HG02884 (cell line): ENCODE measurements at regions not wholly inside any gene's neighbourhood (a gene's known extent, or its start where the extent isn't known, plus 50 kb on each side); places are given as distances from the start of the nearest gene placed in this dataset.
"Not testable (repeated sequence)": the region's sequence is repeated elsewhere in the genome, so short reads cannot be mapped to it uniquely, and the experiment has no call there.

Experiments used
- ATAC-seq: cut with Tn5 transposase; IDR thresholded peaks from one replicate; pipeline ENCODE4 v1.9.1; 2021; ENCODE audit warnings: mild to moderate bottlenecking, moderate library complexity; ENCODE audit not compliant: unreplicated experiment

- ATAC-seq = no peak
Observed at GRCh38 chr14:46444666-46445065, 206.9 kb downstream of the RPL10L start.

DNA sequence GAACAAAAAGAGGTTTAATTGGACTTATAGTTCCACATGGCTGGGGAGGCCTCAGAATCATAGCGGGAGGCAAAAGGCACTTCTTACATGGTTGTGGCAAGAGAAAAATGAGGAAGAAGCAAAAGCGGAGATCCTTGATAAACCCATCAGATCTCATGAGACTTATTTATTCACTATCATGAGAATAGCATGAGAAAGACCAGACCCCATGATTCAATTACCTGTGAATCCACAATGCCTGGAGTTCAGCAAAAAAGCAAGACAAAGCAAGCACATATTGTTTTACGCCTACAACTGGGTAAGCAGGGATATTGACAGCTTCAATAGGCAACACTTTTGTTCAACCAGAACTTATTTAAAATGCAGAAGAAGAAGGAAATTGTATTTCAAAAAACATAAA is 218.2 kb downstream of the RPL10L start:
- ATAC-seq = no peak

DNA sequence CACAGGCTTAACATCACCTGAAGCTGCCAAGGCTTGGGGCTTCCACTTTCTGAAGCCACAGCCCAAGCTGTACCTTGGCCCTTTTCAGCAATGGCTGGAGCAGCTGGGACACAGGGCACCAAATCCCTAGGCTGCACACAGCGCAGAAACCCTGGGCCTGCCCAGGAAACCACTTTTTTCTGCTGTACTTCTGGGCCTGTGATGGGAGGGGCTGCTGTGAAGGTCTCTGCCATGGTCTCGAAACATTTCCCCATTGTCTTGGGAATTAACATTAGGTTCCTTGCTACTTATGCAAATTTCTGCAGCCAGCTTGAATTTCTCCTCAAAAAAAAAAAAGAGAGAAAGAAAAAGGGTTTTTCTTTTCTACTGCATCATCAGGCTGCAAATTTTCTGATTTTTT is 219.1 kb downstream of the RPL10L start:
- no peak for ATAC-seq

DNA sequence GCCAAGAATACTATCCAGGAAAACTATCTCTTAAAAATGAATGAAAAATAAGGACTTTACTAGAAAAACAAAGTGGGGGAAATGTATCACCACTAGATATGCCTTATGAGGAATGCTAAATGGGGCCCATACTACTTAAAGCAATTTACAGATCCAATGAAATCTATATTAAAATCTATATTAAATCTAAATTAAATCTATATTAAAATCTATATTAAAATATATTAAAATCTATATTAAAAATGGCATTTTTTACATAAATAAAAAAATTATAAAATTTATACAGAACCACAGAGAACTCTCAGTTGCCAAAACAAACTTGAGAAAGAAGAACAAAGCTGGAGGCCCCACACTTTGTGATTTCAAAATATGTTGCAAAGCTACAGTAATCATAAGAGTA is 234.5 kb downstream of the RPL10L start:
- no peak for ATAC-seq

DNA sequence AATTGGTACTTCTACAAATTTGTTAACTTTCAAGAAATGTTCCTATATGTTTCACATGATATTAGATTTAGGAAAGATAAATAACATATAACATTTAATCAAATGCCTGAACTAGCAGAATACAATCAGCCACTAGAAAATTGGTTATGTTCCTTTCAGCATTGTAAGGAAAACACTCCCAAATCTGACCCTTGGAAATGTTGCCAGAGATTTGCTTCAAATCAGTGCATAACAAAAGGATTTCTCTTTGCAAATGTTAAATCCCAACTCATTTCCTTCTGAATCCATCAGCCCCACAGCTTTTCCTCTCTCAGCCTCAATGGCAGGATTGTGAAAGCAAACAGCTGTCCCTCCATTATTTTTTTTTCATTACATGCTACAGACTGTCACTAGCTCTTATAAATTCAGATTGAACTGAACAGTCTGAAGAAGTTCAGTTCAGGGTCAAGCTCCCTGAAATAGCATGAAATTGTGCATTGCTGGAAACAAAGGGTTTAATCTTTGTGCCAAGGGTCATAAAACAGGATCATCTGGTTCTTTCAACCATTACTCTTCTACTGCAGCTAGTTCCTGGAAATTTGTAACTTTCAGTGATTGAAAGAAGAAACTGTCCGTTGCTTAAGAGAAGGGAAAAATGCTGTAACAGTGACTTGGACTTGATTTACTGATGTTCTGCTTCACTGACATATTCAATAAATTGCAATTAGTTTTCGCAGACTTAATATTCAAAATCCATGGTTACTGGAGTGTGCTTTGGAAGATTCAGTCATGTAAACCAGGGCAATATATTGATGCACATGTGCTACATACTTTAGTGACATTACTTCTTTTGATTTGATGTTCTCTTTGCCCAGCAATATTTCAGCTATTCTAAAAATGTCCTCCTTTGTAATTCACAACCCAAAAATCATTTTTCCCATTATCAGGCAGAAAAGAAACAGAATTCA is 246.4 kb downstream of the RPL10L start:
- no peak for ATAC-seq

- ATAC-seq = not testable (repeated sequence)
Observed at GRCh38 chr14:46402001-46402690, 249.4 kb downstream of the RPL10L start.

DNA sequence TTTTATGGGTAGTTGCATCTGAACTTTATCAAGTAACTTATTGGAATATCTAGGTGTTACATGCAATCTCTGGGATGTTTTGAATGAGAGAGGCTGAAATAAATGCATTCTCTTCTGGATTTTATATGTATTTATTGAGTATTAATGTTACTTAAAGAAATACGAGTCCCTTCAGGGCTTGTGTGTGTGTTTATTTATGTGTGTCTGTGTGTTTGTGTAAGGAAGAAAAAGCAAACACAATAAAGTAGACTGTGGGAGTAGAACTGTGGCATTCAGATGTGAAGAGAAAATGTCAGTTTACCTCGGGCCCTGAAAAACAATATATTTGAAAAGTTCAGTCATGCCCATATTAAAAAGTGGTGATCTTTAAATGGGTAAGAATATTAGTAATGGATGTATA is 250.5 kb downstream of the RPL10L start:
- no peak for ATAC-seq

DNA sequence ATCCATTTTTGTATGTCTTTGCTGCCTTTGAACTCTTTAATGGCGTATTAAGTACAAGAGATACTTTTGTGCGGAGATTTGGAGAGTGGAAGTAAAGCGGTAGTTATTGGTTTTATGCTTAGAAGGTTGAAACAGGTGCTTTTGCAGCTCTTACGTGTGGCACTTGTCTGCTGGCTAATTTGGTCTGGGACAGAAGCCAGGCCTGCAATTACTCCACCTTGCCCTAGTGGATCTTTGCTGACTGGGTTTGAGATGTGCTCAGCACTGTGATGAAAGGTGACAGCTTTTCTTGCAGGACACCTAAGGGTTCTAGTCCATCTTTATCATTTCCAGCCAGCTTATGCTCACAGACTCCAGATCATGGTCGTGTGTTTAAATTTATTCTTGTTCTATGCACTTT is 252.5 kb downstream of the RPL10L start:
- no peak for ATAC-seq

GRCh38 chr14:46384611-46385010 is 267.0 kb downstream of the RPL10L start:
- no peak for ATAC-seq

DNA sequence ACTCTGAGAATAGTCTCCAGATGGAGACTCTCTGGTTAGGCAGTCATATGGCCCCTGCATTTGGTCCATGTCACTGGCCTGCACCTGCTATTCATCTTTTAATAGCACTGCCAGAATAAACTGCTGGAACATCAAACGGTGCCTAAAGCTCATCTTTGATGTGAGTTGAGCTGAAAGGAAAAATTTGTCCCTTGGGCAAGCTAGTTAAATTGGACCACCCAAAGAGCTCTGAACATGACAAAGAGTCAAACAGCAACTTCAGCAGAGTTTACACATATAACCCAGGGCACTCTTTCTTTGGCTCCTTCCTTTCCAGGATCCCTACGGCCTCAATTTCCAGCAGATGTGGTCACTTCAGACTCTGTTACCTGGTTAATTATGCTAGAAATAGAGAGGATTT is 269.9 kb downstream of the RPL10L start:
- no peak for ATAC-seq

GRCh38 chr14:46378248-46378647 is 273.3 kb downstream of the RPL10L start:
- no peak for ATAC-seq

- no peak for ATAC-seq
Observed at GRCh38 chr14:46377305-46377704, 274.3 kb downstream of the RPL10L start.

DNA sequence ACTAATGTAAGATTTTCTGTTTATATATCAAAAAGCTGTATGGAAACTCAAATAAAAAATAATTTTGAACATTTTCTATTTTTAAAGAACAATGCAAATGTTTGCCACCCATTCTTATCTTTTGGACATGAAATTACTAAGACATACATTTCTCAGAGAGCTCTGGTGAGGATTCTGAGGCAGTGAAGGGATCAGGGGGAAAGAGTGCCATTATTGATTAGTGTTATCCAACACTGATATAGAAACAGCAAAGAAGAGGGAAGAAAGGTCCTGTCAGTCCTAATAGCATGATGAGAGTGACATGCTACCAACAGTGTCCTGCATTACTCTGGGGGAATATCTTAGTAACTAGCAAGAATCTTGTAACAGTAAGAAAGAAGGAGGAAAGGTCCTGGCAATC is 282.2 kb downstream of the RPL10L start:
- no peak for ATAC-seq

DNA sequence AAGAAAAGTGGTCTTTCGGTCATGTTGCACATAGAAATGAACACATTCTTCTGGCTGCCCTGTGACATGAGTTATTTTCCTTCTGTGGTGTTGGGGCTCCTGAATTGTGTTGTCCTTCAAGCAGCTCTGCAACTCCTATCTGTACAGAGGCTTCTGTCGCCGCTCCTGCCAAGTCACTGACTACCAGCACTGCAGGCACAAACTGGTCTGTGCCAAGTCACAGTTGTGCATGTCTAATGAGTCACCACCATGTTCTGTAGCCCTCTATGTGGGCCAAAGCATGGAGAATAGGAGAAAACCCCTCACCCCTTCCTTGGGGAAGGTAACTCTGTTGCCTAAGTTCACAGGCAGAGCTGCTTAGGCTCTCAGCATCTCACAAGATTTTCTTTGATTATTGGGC is 283.3 kb downstream of the RPL10L start:
- ATAC-seq = no peak

DNA sequence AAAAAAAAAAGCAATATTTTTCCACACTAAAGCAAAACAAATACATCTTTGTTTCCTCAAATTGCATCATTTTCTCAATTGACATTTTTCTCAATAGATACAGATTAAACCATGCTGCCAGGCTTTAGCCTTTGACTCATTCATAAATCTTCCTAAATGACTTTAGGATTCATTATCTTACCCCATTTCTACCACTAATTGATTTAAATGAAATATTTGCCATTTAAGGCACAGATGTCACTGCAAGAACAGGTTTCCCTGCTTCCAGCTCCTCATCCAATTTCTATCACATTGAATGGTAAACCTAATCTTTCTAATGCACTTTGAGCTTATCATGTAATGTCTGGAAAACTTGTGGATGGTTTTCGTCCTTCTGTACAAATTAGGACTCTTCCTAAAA is 298.7 kb downstream of the RPL10L start:
- no peak for ATAC-seq

DNA sequence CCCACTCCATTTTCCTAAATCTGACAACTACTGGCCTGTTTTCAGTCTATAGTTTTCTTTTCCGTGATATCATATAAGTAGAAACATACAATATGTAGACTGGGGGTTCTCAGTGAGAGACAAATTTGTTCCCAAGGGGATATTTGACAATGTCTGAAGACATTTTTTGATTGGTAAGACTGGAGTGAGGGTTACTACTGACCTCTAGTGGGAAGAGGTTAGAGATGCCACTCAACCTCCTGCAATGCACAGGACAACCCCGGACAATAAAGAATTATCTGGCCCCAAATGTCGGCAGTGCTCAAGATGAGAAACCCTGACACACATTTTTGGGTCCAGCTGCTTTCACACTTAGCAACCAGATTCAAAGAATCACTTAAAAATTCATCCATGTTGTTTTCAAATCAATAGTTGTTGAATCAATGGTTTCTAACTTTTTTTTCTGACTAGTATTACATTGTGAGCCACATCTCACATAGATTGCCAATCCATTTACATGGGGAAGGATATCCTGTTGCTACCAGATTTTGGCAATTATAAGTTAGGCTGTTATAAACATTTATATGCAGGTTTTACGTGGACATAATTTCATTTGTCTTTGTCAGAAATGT is 307.1 kb downstream of the RPL10L start:
- peak; percentile 82 for ATAC-seq

GRCh38 chr14:46325777-46326176 is 325.8 kb downstream of the RPL10L start:
- ATAC-seq = no peak

GRCh38 chr14:46325157-46325556 is 326.4 kb downstream of the RPL10L start:
- ATAC-seq = no peak

GRCh38 chr14:46323404-46323762 is 328.2 kb downstream of the RPL10L start:
- no peak for ATAC-seq

DNA sequence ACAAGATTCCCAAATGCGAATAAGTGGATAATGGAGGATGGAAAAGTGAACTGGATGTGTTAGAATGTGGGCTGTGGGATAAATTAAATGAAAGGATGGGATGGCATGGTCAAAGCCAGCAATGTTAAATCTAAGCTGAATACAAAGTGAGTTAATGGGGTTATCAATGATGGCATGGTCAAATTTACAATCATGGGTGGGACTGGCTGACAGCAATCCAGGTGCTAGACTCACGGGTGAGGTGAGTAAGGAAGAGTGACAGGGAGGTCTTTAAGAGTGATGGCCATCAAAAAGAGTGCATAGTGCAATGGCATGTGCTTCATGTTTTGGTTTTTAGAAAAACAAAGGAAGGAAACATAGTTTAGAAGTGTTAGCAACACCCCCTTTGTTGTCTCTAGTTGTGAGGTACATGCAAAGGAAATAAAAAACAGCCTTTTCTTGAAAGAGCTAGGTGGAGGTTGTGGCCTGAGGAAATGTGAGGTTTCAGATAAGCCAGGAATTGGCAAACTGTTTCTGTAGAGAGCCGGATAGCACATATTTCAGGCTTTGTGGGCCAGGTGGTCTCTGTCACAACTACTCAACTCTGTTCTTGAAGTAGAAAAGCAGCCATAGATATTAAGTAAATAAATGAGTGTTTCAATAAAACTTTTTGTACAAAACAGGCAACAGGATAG is 328.7 kb downstream of the RPL10L start:
- no peak for ATAC-seq

DNA sequence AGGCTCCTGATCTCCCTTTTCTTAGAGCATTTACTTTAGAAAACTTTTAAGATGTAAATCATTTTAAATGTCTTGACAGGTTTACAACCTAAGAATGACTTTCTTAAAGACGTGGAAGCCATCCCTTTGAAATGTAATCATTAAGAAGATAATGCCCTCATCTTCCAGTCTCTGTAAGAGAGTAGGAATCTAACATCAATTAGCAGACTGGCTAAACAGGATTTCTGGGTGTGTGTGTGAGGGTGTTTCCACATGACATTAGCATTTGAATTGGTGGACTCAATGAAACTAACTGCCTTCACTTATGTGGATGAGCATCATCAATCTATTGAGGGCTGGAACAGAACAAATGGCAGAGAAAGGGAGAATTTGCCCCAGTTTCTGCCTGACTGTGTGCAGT is 329.5 kb downstream of the RPL10L start:
- no peak for ATAC-seq
